ENCODE measurements at regions not wholly inside any gene's neighbourhood (a gene's known extent, or its start where the extent isn't known, plus 50 kb on each side); places are given as distances from the start of the nearest gene placed in this dataset.
"Not testable (repeated sequence)": the region's sequence is repeated elsewhere in the genome, so short reads cannot be mapped to it uniquely, and the experiment has no call there.

- no peak for FAIRE-seq
Measured at GRCh38 chr6:11322252-11322885, 89.9 kb upstream of the NEDD9 start.

- no peak for FAIRE-seq
Measured at GRCh38 chr6:11320914-11321597, 88.6 kb upstream of the NEDD9 start.

- FAIRE-seq: no peak
Measured at GRCh38 chr6:11318835-11319813, 86.7 kb upstream of the NEDD9 start.

- no peak for FAIRE-seq
Measured at GRCh38 chr6:11317885-11318771, 85.7 kb upstream of the NEDD9 start.

- FAIRE-seq: no peak
Measured at GRCh38 chr6:11315743-11316437, 83.4 kb upstream of the NEDD9 start.

GRCh38 chr6:11313207-11313606, 80.7 kb upstream of the NEDD9 start:
- FAIRE-seq: no peak

GRCh38 chr6:11311970-11312369, 79.5 kb upstream of the NEDD9 start:
- FAIRE-seq: no peak

- FAIRE-seq: no peak
Measured at GRCh38 chr6:11309947-11310665, 77.6 kb upstream of the NEDD9 start.

- no peak for FAIRE-seq
Measured at GRCh38 chr6:11307226-11307625, 74.8 kb upstream of the NEDD9 start.

- no peak for FAIRE-seq
Measured at GRCh38 chr6:11304946-11305345, 72.5 kb upstream of the NEDD9 start.

- not testable (repeated sequence) for FAIRE-seq
Measured at GRCh38 chr6:11299876-11300428, 67.5 kb upstream of the NEDD9 start.

GRCh38 chr6:11299421-11299784, 66.9 kb upstream of the NEDD9 start:
- not testable (repeated sequence) for FAIRE-seq

GRCh38 chr6:11298651-11299420, 66.4 kb upstream of the NEDD9 start:
- no peak for FAIRE-seq

- FAIRE-seq: no peak
Measured at GRCh38 chr6:11297376-11297729, 64.9 kb upstream of the NEDD9 start.

GRCh38 chr6:11296449-11297375, 64.2 kb upstream of the NEDD9 start:
- no peak for FAIRE-seq

- no peak for FAIRE-seq
Measured at GRCh38 chr6:11295969-11296368, 63.5 kb upstream of the NEDD9 start.

GRCh38 chr6:11294228-11294627, 61.8 kb upstream of the NEDD9 start:
- FAIRE-seq: no peak

- FAIRE-seq: no peak
Measured at GRCh38 chr6:11292594-11293236, 60.2 kb upstream of the NEDD9 start.

GRCh38 chr6:11292091-11292490, 59.6 kb upstream of the NEDD9 start:
- FAIRE-seq: no peak
